Upper lobe of left lung (tissue), 4 donors: ENCODE measurements at regions not wholly inside any gene's neighbourhood (a gene's known extent, or its start where the extent isn't known, plus 50 kb on each side); places are given as distances from the start of the nearest gene placed in this dataset.

ENCODE experiments used
- POLR2A ChIP-seq, 4 donors: fragments of 450-650 bp; IDR thresholded peaks; one replicate each; pipeline ENCODE4 v1.5.1; 2016 to 2017; ENCODE audit warnings: antibody characterized with exemption in 4 of 4, mild to moderate bottlenecking in 2 of 4
- TF ChIP-seq, protein P1 (sequence below), 6 experiments: fragments of 450-650 bp in 4 of 6; fragments of 200-600 bp in 2 of 6; sonication (generic) in 2 of 6; IDR thresholded peaks; one replicate each; pipeline ENCODE4 v1.5.1; 2016 to 2019; ENCODE audit warnings: antibody characterized with exemption in 6 of 6

DNA sequence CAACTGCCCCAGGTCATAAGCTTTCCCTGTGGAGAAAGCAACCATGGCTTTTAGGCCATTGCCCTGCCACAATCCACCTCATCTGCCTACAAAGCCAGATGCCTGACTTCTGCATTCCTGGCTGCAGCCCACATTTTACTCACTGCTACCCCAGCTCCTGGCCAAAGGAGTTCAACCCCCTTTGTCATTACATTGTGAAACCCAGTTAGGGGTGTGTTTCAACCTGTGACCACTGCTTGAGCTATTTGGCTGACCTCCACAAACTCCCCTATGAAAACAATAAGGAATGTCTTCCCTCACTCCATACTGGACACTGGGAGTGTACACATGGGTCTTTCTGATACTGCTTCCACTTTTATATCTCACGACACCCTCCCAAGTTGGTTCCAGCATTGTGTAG, 589.2 kb downstream of the SH3BGRL start:
- TF ChIP-seq, protein P1, sequence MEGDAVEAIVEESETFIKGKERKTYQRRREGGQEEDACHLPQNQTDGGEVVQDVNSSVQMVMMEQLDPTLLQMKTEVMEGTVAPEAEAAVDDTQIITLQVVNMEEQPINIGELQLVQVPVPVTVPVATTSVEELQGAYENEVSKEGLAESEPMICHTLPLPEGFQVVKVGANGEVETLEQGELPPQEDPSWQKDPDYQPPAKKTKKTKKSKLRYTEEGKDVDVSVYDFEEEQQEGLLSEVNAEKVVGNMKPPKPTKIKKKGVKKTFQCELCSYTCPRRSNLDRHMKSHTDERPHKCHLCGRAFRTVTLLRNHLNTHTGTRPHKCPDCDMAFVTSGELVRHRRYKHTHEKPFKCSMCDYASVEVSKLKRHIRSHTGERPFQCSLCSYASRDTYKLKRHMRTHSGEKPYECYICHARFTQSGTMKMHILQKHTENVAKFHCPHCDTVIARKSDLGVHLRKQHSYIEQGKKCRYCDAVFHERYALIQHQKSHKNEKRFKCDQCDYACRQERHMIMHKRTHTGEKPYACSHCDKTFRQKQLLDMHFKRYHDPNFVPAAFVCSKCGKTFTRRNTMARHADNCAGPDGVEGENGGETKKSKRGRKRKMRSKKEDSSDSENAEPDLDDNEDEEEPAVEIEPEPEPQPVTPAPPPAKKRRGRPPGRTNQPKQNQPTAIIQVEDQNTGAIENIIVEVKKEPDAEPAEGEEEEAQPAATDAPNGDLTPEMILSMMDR (IDR thresholded peaks at IDR 0.05) = no peak
- TF ChIP-seq POLR2A (IDR thresholded peaks at IDR 0.05) = no peak
